ACHN (cell line): ENCODE measurements at regions not wholly inside any gene's neighbourhood (a gene's known extent, or its start where the extent isn't known, plus 50 kb on each side); places are given as distances from the start of the nearest gene placed in this dataset.
"Not testable (repeated sequence)": the region's sequence is repeated elsewhere in the genome, so short reads cannot be mapped to it uniquely, and the experiment has no call there.

Experiments
- DNase-seq: peaks from one replicate; pipeline ENCODE4 v3.0.0-alpha.2; 2015
- in situ Hi-C: cut with HindIII; loops from 2 replicates; pipeline ENCODE4 v1.10.0; 2017; ENCODE audit warnings: low sequenced_read_pairs, low pct_ligation_motif_present, low pct_unique_long_range_greater_than_20kb

DNA sequence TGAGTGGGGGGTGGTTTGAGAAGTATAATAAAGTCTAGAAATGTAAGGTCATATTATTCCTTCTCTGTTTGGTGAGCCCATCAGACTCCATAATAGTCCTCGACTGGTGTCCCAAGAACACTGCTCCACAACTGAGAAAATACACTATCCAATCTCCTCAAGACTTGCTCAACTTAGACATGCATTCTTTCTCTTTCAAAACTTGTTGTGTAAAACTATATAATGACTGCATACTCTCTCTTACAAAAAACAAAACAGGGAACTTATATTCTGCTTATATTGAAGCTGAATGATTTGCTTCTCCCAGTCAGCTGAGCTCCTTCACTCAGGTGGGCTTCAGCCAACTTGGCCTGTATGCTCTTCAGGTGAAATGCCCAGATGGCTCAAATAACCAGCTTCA, 204.7 kb downstream of the ZNF365 start:
- in situ Hi-C loops = no loop called here
- DNase-seq = no peak

DNA sequence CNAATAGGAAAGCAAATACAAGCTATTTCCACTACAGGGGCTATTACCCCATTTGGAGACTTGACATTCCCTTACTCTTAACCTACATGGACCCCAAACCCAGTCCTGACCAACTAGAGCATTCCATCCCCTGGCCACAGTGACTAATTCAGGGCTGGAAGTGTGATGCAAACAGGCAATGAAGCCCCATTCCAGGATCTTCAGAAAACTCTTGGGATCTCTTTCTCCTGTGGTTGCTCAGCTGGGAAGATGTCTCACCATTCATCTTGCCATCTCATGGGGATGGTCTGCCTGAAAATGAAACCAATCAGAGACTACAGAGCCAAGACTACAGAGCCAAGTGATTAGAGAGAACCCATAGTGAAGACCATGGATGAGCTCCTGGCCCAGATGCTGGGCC, 206.2 kb downstream of the ZNF365 start:
- no peak for DNase-seq
- in situ Hi-C loops = no loop called here

DNA sequence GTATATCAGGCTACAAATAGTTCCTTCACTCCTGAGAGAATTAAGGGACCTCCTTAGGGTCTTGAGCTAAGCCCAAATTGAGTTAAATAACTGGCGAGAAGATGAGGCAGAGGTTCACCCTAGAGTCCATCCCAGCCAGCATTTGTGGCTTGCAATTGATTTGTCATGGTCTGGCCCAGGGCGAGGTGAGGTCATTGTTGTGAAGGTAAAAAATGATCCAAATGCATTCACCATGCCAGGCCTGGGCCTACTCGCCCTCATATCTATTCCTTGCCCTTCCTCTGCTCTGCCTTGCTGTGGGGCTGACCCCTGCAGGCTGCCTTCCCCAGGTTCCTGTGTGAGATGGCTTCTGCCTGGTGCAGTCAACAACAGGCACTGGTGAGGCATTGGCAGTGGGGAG, 207.2 kb downstream of the ZNF365 start:
- in situ Hi-C loops = no loop called here

DNA sequence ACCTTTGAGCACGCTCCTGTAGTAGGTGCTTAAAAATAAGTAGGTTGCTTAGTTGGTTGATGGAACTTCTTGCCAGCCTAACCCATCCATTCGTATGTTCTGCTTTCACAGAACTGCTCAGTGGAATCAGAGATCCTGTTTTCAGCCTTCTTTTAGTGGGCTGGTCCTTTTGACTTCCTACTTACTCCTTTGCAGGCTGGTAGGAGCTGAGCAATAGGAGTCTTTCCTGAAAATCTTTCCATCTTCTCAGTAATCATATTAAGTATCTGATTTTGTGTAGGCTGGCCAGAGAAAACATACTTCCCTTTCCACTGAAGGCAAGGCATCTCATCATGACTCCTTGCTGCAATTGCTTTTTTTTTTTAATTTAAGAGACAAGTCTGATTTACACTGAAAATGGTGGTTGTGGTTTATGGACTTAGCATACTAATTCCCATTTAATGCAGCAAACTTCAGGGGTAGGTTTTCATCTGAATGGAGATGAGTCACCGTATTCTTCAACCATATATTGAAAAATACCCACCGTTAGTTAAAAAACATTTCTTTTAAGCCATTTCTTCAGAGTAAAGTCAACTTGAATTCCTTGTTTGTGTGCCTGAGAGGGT, 208.0 kb downstream of the ZNF365 start:
- in situ Hi-C loops = no loop called here
- no peak for DNase-seq

More for the DNA sequence above, 207.2 kb downstream of the ZNF365 start:
- no peak for DNase-seq

DNA sequence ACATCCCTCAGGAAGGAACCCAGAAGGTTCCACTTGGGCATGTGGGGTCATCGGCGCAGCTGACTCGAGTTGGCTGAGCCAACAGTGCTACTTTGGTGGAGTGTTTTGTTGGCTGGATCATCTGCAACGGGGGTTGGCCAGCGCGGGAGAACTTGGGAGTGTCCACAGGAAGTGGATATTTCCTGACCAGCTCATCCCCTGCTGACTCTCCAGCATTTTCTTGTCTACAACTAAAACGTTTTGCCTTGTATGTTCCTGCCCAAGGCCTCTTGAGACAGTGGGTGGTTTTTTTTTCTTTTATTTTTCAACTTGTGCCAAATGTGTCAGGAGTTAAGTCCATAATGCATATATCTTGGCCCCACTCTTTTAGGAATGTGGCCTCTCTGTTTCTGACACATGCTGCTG, 208.6 kb downstream of the ZNF365 start:
- in situ Hi-C loops = no loop called here
- no peak for DNase-seq

DNA sequence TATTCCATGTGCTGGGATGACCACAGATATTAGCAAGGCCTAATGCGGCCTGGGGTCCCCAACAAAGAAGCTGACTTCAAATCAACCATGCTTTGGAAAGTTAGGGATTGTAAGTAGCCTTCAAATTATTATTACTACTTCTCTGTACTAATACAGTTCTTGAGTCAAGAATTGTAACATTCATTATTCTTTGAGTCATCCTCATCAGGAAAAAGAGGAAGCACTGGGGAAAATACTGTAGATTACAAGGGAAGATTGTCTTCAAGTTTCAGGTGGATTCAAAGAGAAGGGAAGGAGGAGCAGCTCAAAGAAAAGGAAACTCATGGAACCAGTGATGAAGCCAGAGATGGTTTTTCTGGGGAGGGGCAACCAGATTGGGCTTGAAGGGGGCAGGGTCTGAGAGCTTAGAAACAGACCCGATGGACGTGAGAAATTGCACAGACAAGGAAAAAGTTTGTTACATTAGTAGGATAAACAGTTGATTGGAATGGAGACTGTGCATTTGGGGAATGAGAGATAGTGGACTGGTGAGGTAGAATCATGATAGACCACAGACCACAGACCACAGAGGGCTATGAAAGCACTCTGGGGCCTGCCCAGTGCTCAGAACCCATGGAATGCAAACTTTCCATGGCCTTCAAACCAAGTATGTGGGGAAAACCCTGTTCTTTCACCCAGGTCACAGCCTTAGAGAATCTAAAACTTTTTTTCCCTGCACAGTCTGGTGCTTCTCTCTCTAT, 209.9 kb downstream of the ZNF365 start:
- peak; percentile 58 for DNase-seq
- in situ Hi-C loops = no loop called here

DNA sequence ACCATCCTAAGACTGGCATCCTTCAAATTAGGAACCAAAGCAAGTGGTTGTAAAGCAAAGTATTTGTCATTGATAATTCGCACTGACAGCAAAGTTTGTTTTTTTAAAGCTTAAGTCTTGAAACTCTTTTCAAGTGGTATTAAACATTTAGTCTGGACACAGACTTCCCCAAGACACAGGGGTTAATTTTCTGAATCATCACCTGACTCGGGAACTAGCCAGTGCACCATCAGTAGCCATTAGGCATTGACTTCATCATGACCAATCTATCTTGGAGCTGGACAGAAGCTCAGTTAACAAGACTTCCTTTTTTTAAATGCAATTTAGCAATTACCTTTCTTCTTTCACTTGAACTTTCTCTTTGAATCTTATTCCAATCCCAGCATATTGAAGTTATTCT, 210.6 kb downstream of the ZNF365 start:
- DNase-seq = no peak
- in situ Hi-C loops = no loop called here

DNA sequence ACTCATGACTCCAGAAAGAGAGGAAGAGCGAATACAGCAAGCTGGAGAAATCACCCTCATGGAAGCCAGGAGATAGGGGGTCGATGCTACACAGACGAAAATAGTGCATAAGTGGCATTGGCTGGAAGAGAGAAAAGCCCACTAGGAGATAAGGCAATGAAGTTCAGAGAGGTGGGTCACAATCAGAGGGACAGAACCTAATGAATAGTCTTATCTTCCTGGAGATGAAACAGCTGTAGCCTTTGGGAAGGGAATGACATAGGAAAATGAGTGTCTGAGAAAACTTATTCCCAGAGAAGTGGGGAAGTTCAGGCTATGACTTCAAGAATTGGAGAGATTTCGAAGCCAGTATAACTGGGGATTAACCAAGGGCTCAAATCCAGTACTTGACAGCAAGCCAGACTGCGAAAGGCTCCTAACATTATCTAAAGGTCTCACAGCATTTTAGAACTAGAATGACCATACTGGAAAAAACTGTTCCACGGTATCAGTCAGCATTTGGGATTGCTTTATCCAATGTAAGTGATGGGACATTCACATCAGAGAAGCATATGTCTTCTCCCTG, 211.1 kb downstream of the ZNF365 start:
- DNase-seq = no peak
- in situ Hi-C loops = no loop called here

DNA sequence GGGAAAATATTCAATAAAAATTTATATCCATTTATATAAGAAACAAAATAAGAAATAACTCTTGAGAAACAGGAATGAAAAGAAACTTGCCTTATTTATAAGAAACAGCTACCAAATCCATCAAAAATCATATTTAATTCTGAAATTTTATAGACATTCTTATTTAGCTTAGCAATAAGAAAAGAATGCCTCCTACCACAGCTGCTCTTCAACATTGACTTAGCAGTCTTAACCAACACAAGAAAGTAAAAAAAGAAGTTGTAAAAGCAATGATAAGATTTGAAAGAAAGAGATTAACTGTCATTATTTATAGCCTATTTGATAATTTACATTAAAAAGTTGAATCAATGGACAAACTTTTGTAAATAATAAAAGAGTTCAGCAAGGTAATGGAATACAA, 212.8 kb downstream of the ZNF365 start:
- DNase-seq = no peak
- in situ Hi-C loops = no loop called here

DNA sequence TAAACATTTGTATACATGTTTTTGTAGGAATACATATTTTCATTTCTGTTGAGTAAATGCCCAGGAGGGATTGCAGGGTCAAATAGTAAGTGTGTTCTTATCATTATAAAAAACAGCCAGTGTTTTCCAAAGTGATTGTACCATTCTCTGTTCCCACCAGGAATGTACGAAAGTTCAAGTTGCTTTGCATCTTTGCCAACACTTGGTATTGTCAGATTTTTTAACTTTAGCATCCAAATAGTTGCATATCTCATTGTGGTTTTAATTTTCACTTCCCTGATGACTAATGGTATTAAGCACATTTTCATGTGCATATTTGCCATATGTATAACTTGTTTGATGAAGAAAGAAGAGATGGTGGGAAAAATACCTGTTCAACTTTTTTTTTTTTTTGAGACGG, 213.9 kb downstream of the ZNF365 start:
- DNase-seq = no peak
- in situ Hi-C loops = no loop called here

DNA sequence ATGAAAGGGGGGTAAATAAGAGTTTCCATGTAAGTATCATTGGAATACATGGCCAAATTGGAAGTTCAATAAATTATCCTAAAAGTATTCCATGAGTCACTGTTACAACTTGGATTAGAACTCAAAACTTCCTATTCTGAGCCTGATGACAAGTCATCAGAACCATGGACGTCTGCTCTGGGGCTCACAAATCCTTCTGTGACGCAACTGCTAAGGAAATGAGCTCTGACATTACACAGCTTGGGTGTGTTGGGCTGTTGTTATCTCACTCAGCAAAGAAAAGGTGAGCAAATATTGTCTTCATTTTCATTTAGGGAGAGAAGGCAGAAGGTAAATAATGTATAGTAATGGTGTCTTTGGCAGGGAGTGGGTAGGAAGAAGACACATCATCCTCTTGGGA, 214.8 kb upstream of the ADO start:
- DNase-seq = no peak
- in situ Hi-C loops = no loop called here

DNA sequence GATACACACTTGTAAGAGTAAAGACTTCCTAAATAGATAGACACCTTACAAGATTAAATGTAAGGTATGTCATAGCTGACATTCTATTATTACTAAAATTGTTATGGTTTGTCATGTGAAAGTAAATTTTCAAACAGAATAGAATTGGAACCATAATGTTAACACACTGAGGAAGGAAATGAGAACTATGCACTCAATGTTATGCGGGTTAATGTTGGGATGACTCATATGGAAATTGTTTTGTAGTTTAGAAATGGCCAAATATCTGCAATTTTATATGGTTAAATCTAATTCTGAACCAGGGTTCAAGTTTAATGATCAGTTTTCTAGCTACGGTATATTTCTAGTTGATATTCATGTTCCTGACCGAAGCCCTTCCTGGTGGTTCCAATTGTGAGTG, 214.2 kb upstream of the ADO start:
- in situ Hi-C loops = no loop called here

DNA sequence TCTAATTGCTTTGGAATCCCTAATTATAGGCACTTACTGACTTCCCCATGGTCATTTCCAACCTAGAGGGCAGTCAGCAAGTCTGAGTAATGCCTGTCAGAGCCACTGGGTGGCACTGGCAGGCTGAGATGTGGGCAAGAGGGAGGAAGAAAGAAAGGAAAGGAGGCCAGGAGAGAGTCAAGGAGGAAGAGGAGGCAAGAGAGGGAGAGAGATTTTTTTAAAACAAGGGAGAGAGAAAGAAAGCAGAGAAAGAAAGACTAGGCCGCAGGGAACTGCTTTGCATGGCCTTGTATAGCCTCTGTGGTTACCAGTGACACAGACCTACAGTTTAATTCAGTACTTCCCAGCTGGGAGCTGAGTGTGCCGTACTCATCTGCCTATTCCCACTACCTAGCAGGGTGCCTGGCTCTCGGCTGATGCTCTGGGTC, 210.4 kb upstream of the ADO start:
- DNase-seq = peak; percentile 64
- in situ Hi-C loops = no loop called here

More for the DNA sequence above, 214.2 kb upstream of the ADO start:
- no peak for DNase-seq

DNA sequence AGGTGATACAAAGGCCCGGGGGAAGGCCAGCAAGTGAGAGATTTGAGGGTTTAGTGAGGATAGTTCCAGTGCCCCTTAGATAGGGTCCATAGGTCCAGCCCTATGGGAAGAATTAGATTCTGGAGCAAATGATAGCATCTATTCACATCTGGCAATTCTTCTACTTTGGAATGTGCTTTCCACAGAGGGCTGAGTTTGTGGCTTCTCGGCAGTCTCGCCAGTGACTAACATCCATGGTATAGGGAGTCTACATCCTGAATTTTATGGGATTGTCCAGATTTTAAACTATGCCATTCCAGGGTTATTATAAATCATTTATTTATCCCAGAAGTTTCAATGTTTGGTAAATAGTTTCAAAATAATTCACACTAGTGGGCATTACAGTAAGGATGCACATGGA, 207.3 kb upstream of the ADO start:
- DNase-seq = no peak
- in situ Hi-C loops = no loop called here

DNA sequence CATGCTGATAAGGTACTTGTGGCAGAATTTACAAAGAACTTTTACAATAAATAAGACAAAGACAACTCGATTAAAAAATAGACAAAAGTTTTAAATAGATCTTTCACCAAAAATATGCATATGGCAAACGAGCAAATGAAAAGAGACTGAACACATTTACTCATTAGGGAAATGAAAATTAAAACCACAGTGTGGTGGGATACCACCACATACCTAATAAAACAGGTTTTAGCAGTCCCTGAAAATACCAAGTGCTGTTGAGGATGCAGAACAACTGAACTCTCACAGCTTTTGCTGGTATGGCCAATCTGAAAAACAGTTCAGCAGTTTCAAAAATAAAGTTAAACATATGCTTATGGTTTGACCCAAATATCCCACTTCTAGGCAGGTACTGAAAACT, 205.4 kb upstream of the ADO start:
- in situ Hi-C loops = no loop called here
- DNase-seq = no peak

DNA sequence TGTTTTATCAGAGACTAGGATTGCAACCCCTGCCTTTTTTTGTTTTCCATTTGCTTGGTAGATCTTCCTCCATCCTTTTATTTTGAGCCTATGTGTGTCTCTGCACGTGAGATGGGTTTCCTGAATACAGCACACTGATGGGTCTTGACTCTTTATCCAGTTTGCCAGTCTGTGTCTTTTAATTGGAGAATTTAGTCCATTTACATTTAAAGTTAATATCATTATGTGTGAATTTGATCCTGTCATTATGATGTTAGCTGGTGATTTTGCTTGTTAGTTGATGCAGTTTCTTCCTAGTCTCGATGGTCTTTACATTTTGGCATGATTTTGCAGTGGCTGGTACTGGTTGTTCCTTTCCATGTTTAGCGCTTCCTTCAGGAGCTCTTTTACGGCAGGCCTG, 198.0 kb upstream of the ADO start:
- DNase-seq = not testable (repeated sequence)
- in situ Hi-C loops = loop anchor here (25.0 kb wide), 1 partner anchor 206 kb away; the partner anchor contains the start of genes ADO and EGR2

DNA sequence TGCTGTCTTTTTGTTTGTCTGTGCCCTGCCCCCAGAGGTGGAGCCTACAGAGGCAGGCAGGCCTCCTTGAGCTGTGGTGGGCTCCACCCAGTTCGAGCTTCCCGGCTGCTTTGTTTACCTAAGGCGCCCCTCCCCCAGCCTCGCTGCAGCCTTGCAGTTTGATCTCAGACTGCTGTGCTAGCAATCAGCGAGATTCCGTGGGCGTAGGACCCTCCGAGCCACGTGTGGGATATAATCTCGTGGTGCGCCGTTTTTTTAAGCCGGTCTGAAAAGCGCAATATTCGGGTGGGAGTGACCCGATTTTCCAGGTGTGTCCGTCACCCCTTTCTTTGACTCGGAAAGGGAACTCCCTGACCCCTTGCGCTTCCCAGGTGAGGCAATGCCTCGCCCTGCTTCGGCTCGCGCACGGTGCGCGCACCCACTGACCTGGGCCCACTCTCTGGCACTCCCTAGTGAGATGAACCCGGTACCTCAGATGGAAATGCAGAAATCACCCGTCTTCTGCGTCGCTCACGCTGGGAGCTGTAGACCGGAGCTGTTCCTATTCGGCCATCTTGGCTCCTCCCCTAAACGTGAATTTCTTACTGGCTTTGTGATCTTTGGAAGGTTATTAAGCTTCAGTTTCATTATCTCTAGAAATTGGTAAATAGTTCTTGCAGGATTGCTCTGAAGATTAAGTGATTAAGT, 196.2 kb upstream of the ADO start:
- not testable (repeated sequence) for DNase-seq
- in situ Hi-C loops = loop anchor here (25.0 kb wide), 1 partner anchor 204 kb away; the partner anchor contains the start of genes ADO and EGR2

DNA sequence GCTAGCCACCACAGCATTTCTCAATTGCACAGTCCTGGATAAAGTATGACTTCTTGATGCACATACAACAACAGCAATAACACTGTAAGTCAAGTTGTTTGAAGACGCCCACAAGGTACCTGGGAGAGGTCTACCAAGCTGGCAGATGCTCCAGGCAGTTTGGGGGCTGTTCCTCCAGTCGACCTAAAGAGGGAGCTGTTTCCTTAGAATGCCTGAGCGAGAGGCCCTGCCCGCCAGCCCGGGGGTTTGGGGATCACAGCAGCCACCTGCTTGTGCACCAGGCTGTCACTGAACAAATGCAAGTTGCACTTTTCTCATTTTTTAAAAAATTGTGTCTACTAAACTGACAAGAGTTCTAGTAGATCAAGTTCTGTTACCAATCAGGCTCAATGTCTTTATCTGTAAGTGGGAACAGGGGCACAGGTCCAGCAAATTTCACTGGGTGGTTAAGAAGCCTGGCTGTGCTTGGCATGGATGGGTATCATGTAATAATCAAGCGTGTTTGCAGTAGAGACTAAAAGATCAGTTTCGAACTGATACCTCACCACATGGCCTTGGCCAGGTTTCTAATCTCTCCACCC, 193.8 kb upstream of the ADO start:
- in situ Hi-C loops = loop anchor here (25.0 kb wide), 1 partner anchor 202 kb away; the partner anchor contains the start of genes ADO and EGR2
- peak; percentile 56 for DNase-seq

DNA sequence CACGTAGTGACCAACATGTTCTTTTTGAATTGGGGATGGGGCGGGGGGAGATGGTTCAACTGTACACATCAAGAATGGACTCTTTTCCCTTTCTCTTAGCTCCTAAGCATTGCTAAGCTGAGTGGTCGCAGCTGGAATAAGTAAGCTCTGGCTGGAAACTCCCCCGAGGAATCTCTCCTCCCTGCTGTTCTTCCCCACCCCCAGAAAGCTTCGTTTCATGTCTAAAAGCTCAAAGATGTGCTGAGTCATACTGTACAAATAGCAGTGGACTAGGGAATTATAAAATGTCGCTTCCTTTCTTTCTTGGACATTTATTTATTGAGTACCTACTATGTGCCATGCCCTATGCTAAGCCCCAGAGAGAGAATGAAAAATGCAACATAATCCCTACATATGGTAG, 191.1 kb upstream of the ADO start:
- no peak for DNase-seq
- in situ Hi-C loops = loop anchor here (25.0 kb wide), 1 partner anchor 199 kb away; the partner anchor contains the start of genes ADO and EGR2
